ENCODE measurements at regions not wholly inside any gene's neighbourhood (a gene's known extent, or its start where the extent isn't known, plus 50 kb on each side); places are given as distances from the start of the nearest gene placed in this dataset.

GRCh38 chr1:99363531-99363930, 99.2 kb downstream of the PLPPR4 start (continued):
- TF ChIP-seq FOXP4 (CRISPR knock-in tag; IDR thresholded peaks at IDR 0.05) (no peak), GRHL2 (CRISPR knock-in tag; IDR thresholded peaks at IDR 0.05; ENCODE audit: insufficient replicate concordance, severe bottlenecking) (no peak)

DNA sequence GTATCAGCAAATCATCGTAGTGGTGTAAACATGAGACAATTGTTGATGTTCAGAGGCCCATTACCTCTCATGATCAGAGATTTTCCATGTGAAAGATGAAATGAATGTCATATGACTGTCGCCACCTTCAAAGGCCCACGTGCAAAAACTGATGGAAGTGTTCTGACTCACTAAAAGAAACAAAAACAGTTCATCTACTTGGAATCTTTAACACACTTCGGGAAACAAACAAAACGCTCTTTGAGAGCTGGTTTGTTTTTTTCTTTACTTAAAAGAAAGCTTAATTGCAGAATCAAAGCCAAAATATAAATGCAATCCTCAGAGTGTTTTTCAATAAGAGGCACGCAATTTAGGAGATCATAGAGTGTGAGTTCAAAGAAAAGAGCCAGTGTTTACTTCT, 100.8 kb downstream of the PLPPR4 start:
- no peak overlapping the region for H3K27ac Mint-ChIP-seq
- ATAC-seq (no peak), DNase-seq (ENCODE audit: low spot score) (no peak)
- no peak overlapping the region for H3K4me3 Mint-ChIP-seq
- H3K9me3 Mint-ChIP-seq = no peaks in the 10 kb centered on the region
- ChIA-PET POLR2A (no interaction called here), CTCF (no interaction called here)
- no peaks in the 10 kb centered on the region for H3K36me3 Mint-ChIP-seq
- H3K27me3 Mint-ChIP-seq (ENCODE audit: low read depth) = no peaks in the 10 kb centered on the region
- H3K4me1 Mint-ChIP-seq = no peaks in the 10 kb centered on the region
- no peak for TF ChIP-seq ZNF121 (CRISPR knock-in tag; IDR thresholded peaks at IDR 0.05)
- TF ChIP-seq ETV6 (CRISPR knock-in tag; IDR thresholded peaks at IDR 0.05) = no peak
- TF ChIP-seq, protein P1, sequence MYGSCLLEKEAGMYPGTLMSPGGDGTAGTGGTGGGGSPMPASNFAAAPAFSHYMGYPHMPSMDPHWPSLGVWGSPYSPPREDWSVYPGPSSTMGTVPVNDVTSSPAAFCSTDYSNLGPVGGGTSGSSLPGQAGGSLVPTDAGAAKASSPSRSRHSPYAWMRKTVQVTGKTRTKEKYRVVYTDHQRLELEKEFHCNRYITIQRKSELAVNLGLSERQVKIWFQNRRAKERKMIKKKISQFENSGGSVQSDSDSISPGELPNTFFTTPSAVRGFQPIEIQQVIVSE (CRISPR knock-in tag; IDR thresholded peaks at IDR 0.05; ENCODE audit: borderline replicate concordance) = no peak
- TF ChIP-seq ESRRA (CRISPR knock-in tag; IDR thresholded peaks at IDR 0.05; ENCODE audit: borderline replicate concordance) = no peak
- no peak for TF ChIP-seq CREM (CRISPR knock-in tag; IDR thresholded peaks at IDR 0.05)
- no peak for TF ChIP-seq NR2C2 (CRISPR knock-in tag; IDR thresholded peaks at IDR 0.05)
- TF ChIP-seq ZNF396 (CRISPR knock-in tag; IDR thresholded peaks at IDR 0.05; ENCODE audit: borderline replicate concordance) = no peak
- TF ChIP-seq ELF4 (CRISPR knock-in tag; IDR thresholded peaks at IDR 0.05; ENCODE audit: low read depth) = no peak

GRCh38 chr1:99365545-99365944, 101.3 kb downstream of the PLPPR4 start:
- H3K27me3 Mint-ChIP-seq (ENCODE audit: low read depth) = no peaks in the 10 kb centered on the region
- TF ChIP-seq FOXK1 (CRISPR knock-in tag; IDR thresholded peaks at IDR 0.05) = no peak
- TF ChIP-seq, protein P2, sequence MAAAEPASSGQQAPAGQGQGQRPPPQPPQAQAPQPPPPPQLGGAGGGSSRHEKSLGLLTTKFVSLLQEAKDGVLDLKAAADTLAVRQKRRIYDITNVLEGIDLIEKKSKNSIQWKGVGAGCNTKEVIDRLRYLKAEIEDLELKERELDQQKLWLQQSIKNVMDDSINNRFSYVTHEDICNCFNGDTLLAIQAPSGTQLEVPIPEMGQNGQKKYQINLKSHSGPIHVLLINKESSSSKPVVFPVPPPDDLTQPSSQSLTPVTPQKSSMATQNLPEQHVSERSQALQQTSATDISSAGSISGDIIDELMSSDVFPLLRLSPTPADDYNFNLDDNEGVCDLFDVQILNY (CRISPR knock-in tag; IDR thresholded peaks at IDR 0.05) = no peak
- TF ChIP-seq CREM (CRISPR knock-in tag; IDR thresholded peaks at IDR 0.05) = no peak
- TF ChIP-seq, protein P3, sequence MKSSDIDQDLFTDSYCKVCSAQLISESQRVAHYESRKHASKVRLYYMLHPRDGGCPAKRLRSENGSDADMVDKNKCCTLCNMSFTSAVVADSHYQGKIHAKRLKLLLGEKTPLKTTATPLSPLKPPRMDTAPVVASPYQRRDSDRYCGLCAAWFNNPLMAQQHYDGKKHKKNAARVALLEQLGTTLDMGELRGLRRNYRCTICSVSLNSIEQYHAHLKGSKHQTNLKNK (CRISPR knock-in tag; IDR thresholded peaks at IDR 0.05) = no peak
- TF ChIP-seq, protein P4, sequence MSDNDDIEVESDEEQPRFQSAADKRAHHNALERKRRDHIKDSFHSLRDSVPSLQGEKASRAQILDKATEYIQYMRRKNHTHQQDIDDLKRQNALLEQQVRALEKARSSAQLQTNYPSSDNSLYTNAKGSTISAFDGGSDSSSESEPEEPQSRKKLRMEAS (CRISPR knock-in tag; IDR thresholded peaks at IDR 0.05) = no peak
- no peak for TF ChIP-seq PREB (CRISPR knock-in tag; IDR thresholded peaks at IDR 0.05; ENCODE audit: borderline replicate concordance)
- no peak for TF ChIP-seq OVOL2 (CRISPR knock-in tag; IDR thresholded peaks at IDR 0.05; ENCODE audit: borderline replicate concordance)
- TF ChIP-seq JUN (CRISPR knock-in tag; IDR thresholded peaks at IDR 0.05) = no peak
- TF ChIP-seq, protein P5, sequence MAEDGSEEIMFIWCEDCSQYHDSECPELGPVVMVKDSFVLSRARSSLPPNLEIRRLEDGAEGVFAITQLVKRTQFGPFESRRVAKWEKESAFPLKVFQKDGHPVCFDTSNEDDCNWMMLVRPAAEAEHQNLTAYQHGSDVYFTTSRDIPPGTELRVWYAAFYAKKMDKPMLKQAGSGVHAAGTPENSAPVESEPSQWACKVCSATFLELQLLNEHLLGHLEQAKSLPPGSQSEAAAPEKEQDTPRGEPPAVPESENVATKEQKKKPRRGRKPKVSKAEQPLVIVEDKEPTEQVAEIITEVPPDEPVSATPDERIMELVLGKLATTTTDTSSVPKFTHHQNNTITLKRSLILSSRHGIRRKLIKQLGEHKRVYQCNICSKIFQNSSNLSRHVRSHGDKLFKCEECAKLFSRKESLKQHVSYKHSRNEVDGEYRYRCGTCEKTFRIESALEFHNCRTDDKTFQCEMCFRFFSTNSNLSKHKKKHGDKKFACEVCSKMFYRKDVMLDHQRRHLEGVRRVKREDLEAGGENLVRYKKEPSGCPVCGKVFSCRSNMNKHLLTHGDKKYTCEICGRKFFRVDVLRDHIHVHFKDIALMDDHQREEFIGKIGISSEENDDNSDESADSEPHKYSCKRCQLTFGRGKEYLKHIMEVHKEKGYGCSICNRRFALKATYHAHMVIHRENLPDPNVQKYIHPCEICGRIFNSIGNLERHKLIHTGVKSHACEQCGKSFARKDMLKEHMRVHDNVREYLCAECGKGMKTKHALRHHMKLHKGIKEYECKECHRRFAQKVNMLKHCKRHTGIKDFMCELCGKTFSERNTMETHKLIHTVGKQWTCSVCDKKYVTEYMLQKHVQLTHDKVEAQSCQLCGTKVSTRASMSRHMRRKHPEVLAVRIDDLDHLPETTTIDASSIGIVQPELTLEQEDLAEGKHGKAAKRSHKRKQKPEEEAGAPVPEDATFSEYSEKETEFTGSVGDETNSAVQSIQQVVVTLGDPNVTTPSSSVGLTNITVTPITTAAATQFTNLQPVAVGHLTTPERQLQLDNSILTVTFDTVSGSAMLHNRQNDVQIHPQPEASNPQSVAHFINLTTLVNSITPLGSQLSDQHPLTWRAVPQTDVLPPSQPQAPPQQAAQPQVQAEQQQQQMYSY (CRISPR knock-in tag; IDR thresholded peaks at IDR 0.05) = no peak
- no peak for TF ChIP-seq ZNF281 (CRISPR knock-in tag; IDR thresholded peaks at IDR 0.05)
- no peak for TF ChIP-seq NR3C1 (CRISPR knock-in tag; conservative IDR thresholded peaks at IDR 0.05; ENCODE audit: low read depth)
- TF ChIP-seq JAZF1 (CRISPR knock-in tag; IDR thresholded peaks at IDR 0.05) = no peak
- no peak for TF ChIP-seq MYBL2 (CRISPR knock-in tag; IDR thresholded peaks at IDR 0.05)

More at GRCh38 chr1:99365545-99365944, 101.3 kb downstream of the PLPPR4 start:
- CTCF ChIA-PET = no interaction called here
- Mint-ChIP-seq H3K36me3 (no peaks in the 10 kb centered on the region), H3K9me3 (no peaks in the 10 kb centered on the region), H3K27ac (no peak overlapping the region), H3K4me3 (no peak overlapping the region), H3K4me1 (no peaks in the 10 kb centered on the region)
- POLR2A ChIA-PET = no interaction called here
- DNase-seq (ENCODE audit: low spot score) = no peak
- ATAC-seq = no peak

Measured in WTC11 (cell line).